H1 (cell line): ENCODE measurements at regions not wholly inside any gene's neighbourhood (a gene's known extent, or its start where the extent isn't known, plus 50 kb on each side); places are given as distances from the start of the nearest gene placed in this dataset.

ENCODE experiments used
- CTCF ChIA-PET: fragments of 300-600 bp; sonication (Branson Sonifier 250); formaldehyde crosslinking; loops from one replicate; lab custom pipeline; 2021; ENCODE audit not compliant: partially characterized antibody; lab: Charles Lee
- POLR2A ChIA-PET: fragments of 300-600 bp; sonication (Branson Sonifier 250); formaldehyde crosslinking; loops from one replicate; lab custom pipeline; 2021; ENCODE audit warnings: inconsistent platforms; ENCODE audit not compliant: partially characterized antibody; lab: Charles Lee
- DNase-seq, 2 experiments: peaks; one replicate each; pipeline versions ENCODE4 v3.0.0 to v3.0.0-alpha.2; 2010 to 2022; ENCODE audit warnings: low spot score in 2 of 2, low read depth in 1 of 2, mixed read lengths in 1 of 2
- FAIRE-seq: peaks from 2 replicates; lab custom pipeline; 2011; peaks lifted over from hg19 to GRCh38; lab: Jason Lieb, UNC
- H2AFZ ChIP-seq: 2 replicates; pipeline ENCODE4 v1.8.1; 2012; ENCODE audit warnings: low read length, inconsistent platforms
- H2AK5ac ChIP-seq: 2 replicates; pipeline ENCODE4 v1.6.1; 2013; ENCODE audit warnings: low read depth, low read length
- H2BK120ac ChIP-seq: replicated peaks from 2 replicates; pipeline ENCODE3; 2013; ENCODE audit warnings: low read depth, low read length, inconsistent platforms
- H2BK12ac ChIP-seq: 2 replicates; pipeline ENCODE4 v1.6.1; 2013; ENCODE audit warnings: low read depth, low read length
- H2BK15ac ChIP-seq: 2 replicates; pipeline ENCODE4 v1.6.1; 2013; ENCODE audit warnings: low read length
- H2BK20ac ChIP-seq: 2 replicates; pipeline ENCODE4 v1.6.1; 2013; ENCODE audit warnings: low read length
- H2BK5ac ChIP-seq: 2 replicates; pipeline ENCODE4 v1.6.1; 2013; ENCODE audit warnings: low read depth, low read length
- H3K14ac ChIP-seq: 2 replicates; pipeline ENCODE4 v1.6.1; 2013; ENCODE audit warnings: inconsistent platforms; ENCODE audit not compliant: insufficient read length
- H3K18ac ChIP-seq: 2 replicates; pipeline ENCODE4 v1.6.1; 2013; ENCODE audit warnings: low read length; ENCODE audit errors: extremely low read depth
- H3K23ac ChIP-seq: 2 replicates; pipeline ENCODE4 v1.6.1; 2013; ENCODE audit warnings: inconsistent platforms; ENCODE audit not compliant: insufficient read length
- H3K23me2 ChIP-seq: 2 replicates; pipeline ENCODE4 v1.6.1; 2013; ENCODE audit warnings: low read depth, low read length
- H3K27ac ChIP-seq: 2 replicates; pipeline ENCODE4 v1.6.1; 2011; ENCODE audit warnings: low read depth, low read length, inconsistent platforms
- H3K27me3 ChIP-seq, 4 experiments: replicated peaks in 1 of 4; 1 replicate in 1 of 4; 2 replicates in 3 of 4; pipeline versions ENCODE4 v1.6.1 to v1.8.1; 2011 to 2013; ENCODE audit warnings: low read length in 3 of 4, mild to moderate bottlenecking in 3 of 4, inconsistent platforms in 2 of 4, mixed read lengths in 2 of 4, moderate library complexity in 1 of 4; ENCODE audit not compliant: control insufficient read depth in 3 of 4, insufficient read depth in 3 of 4; ENCODE audit errors: extremely low read depth in 1 of 4
- H3K36me3 ChIP-seq, 4 experiments: 2 replicates each; pipeline versions ENCODE4 v1.6.1 to v1.8.1; 2011 to 2013; ENCODE audit warnings: mild to moderate bottlenecking in 4 of 4, low read length in 3 of 4, moderate library complexity in 2 of 4, control low read depth in 1 of 4, inconsistent platforms in 1 of 4; ENCODE audit not compliant: insufficient read depth in 4 of 4, control insufficient read depth in 2 of 4
- H3K4ac ChIP-seq: replicated peaks from 2 replicates; pipeline ENCODE3; 2013; ENCODE audit warnings: low read length, low read depth, mixed read lengths, inconsistent platforms; ENCODE audit not compliant: insufficient read length
- H3K4me1 ChIP-seq, 4 experiments: replicated peaks in 1 of 4; 1 replicate in 1 of 4; 2 replicates in 3 of 4; pipeline versions ENCODE4 v1.6.1 to v1.8.1; 2011 to 2013; ENCODE audit warnings: low read length in 3 of 4, inconsistent platforms in 2 of 4, mixed read lengths in 1 of 4; ENCODE audit not compliant: insufficient read depth in 4 of 4, control insufficient read depth in 3 of 4
- H3K4me2 ChIP-seq, 2 experiments: 2 replicates each; pipeline versions ENCODE4 v1.6.1 to v1.8.1; 2011 to 2013; ENCODE audit warnings: low read depth in 2 of 2, low read length in 2 of 2, control low read depth in 1 of 2, inconsistent platforms in 1 of 2, mild to moderate bottlenecking in 1 of 2; ENCODE audit not compliant: insufficient read depth in 1 of 2
- H3K4me3 ChIP-seq, 4 experiments: fragments of 200-600, 300-600 bp in 1 of 4; sonication (generic), shearing (Covaris generic), sonication (Bioruptor Twin) in 1 of 4; 2 replicates each; pipeline versions ENCODE4 v1.5.1 to v1.8.1; 2011 to 2016; ENCODE audit warnings: low read length in 4 of 4, low read depth in 3 of 4, control low read depth in 2 of 4, inconsistent platforms in 2 of 4, mild to moderate bottlenecking in 2 of 4, mixed read lengths in 1 of 4, moderate library complexity in 1 of 4; ENCODE audit not compliant: insufficient read depth in 2 of 4; ENCODE audit errors: extremely low read depth in 1 of 4
- H3K56ac ChIP-seq: replicated peaks from 2 replicates; pipeline ENCODE3; 2013; ENCODE audit warnings: low read depth, mild to moderate bottlenecking, mixed read lengths, low read length, inconsistent platforms; ENCODE audit not compliant: insufficient read length
- H3K79me1 ChIP-seq: 2 replicates; pipeline ENCODE4 v1.6.1; 2013; ENCODE audit warnings: low read depth, low read length, control low read depth
- H3K79me2 ChIP-seq, 2 experiments: 2 replicates each; pipeline versions ENCODE4 v1.6.1 to v1.8.1; 2012 to 2013; ENCODE audit warnings: low read length in 2 of 2, mild to moderate bottlenecking in 2 of 2, inconsistent platforms in 1 of 2; ENCODE audit not compliant: insufficient read depth in 2 of 2, control insufficient read depth in 1 of 2
- H3K9ac ChIP-seq, 4 experiments: replicated peaks in 1 of 4; 1 replicate in 1 of 4; 2 replicates in 3 of 4; pipeline versions ENCODE4 v1.6.1 to v1.8.1; 2011 to 2013; ENCODE audit warnings: low read depth in 3 of 4, low read length in 3 of 4, control low read depth in 2 of 4, mild to moderate bottlenecking in 2 of 4, moderate library complexity in 2 of 4, inconsistent platforms in 1 of 4; ENCODE audit errors: extremely low read depth in 1 of 4
- H3K9me3 ChIP-seq, 2 experiments: 2 replicates each; pipeline versions ENCODE4 v1.6.1 to v1.8.1; 2012 to 2013; ENCODE audit warnings: mild to moderate bottlenecking in 2 of 2, moderate library complexity in 2 of 2, control low read depth in 1 of 2, inconsistent platforms in 1 of 2, low read depth in 1 of 2, low read length in 1 of 2, mixed read lengths in 1 of 2; ENCODE audit not compliant: insufficient read depth in 2 of 2
- H4K20me1 ChIP-seq, 2 experiments: replicated peaks in 1 of 2; 2 replicates each; pipeline versions ENCODE3 to v1.8.1; 2011 to 2013; ENCODE audit warnings: inconsistent platforms in 2 of 2, low read length in 2 of 2, mild to moderate bottlenecking in 1 of 2; ENCODE audit not compliant: insufficient read depth in 2 of 2, control insufficient read depth in 1 of 2
- H4K5ac ChIP-seq: 2 replicates; pipeline ENCODE4 v1.6.1; 2013; ENCODE audit warnings: low read length, low read depth, mixed read lengths, inconsistent platforms; ENCODE audit not compliant: insufficient read length
- H4K8ac ChIP-seq: 2 replicates; pipeline ENCODE4 v1.8.0; 2013; ENCODE audit warnings: mild to moderate bottlenecking, moderate library complexity, low read length, inconsistent platforms; ENCODE audit not compliant: insufficient read depth; ENCODE audit errors: extremely low read depth
- H4K91ac ChIP-seq: replicated peaks from 2 replicates; pipeline ENCODE3; 2013; ENCODE audit warnings: low read length, mixed read lengths, inconsistent platforms; ENCODE audit not compliant: insufficient read length
- E2F6 ChIP-seq: IDR thresholded peaks from 2 replicates; pipeline ENCODE4 v1.6.1; 2012; ENCODE audit warnings: inconsistent platforms
- EP300 ChIP-seq, 2 experiments: IDR thresholded peaks; 1 replicate in 1 of 2; 2 replicates in 1 of 2; pipeline ENCODE4 v1.6.1; 2011 to 2012; ENCODE audit warnings: low read depth in 2 of 2, low read length in 2 of 2, mild to moderate bottlenecking in 2 of 2, borderline replicate concordance in 1 of 2, inconsistent platforms in 1 of 2, moderate library complexity in 1 of 2
- EZH2 ChIP-seq: fragments of 200-600 bp; sonication (generic); IDR thresholded peaks from 2 replicates; pipeline ENCODE4 v1.7.1; 2012; ENCODE audit warnings: low read depth, mild to moderate bottlenecking, moderate library complexity, low read length, inconsistent platforms; ENCODE audit not compliant: severe bottlenecking
- FOSL1 ChIP-seq: IDR thresholded peaks from 2 replicates; pipeline ENCODE4 v1.6.1; 2011; ENCODE audit warnings: mild to moderate bottlenecking, low read depth, low read length, moderate library complexity; ENCODE audit not compliant: insufficient read depth
- HDAC6 ChIP-seq: IDR thresholded peaks from one replicate; pipeline ENCODE4 v1.7.1; 2012; ENCODE audit warnings: low read depth, mild to moderate bottlenecking, inconsistent platforms, low read length, moderate library complexity
- JUN ChIP-seq: IDR thresholded peaks from 2 replicates; pipeline ENCODE4 v1.6.1; 2011; ENCODE audit warnings: low read depth, mild to moderate bottlenecking, improper control_type of control experiment, low read length
- KDM5A ChIP-seq: fragments of 200-600 bp; IDR thresholded peaks from 2 replicates; pipeline ENCODE4 v1.7.1; 2012; ENCODE audit warnings: mild to moderate bottlenecking, low read length, inconsistent platforms, mixed read lengths
- NRF1 ChIP-seq: IDR thresholded peaks from 2 replicates; pipeline ENCODE4 v1.6.1; 2011; ENCODE audit warnings: mild to moderate bottlenecking, low read depth, low read length, improper control_type of control experiment
- RAD21 ChIP-seq, 2 experiments: IDR thresholded peaks in 1 of 2; conservative IDR thresholded peaks in 1 of 2; 2 replicates each; pipeline ENCODE4 v1.6.1; 2011; ENCODE audit warnings: low read depth in 2 of 2, low read length in 2 of 2, improper control_type of control experiment in 1 of 2, inconsistent platforms in 1 of 2, mild to moderate bottlenecking in 1 of 2, moderate library complexity in 1 of 2
- RNF2 ChIP-seq: fragments of 200-900, 300-1000 bp; sonication (generic); IDR thresholded peaks from 2 replicates; pipeline ENCODE4 v1.7.1; 2016; ENCODE audit warnings: borderline replicate concordance, low read depth, mild to moderate bottlenecking, antibody characterized with exemption, low read length; ENCODE audit not compliant: poor library complexity, severe bottlenecking; ENCODE audit errors: missing control alignments
- SIRT6 ChIP-seq: IDR thresholded peaks from one replicate; pipeline ENCODE4 v1.7.1; 2012; ENCODE audit warnings: low read length, inconsistent platforms
- SRF ChIP-seq: IDR thresholded peaks from 2 replicates; pipeline ENCODE4 v1.6.1; 2011; ENCODE audit warnings: mild to moderate bottlenecking, low read depth, low read length, moderate library complexity
- SUZ12 ChIP-seq: fragments of 200-600 bp; sonication (generic); IDR thresholded peaks from 2 replicates; pipeline ENCODE4 v1.6.1; 2012; ENCODE audit warnings: mild to moderate bottlenecking, inconsistent platforms, low read length, moderate library complexity, mixed read lengths
- TAF7 ChIP-seq: optimal IDR thresholded peaks from 2 replicates; pipeline ENCODE3; 2011; ENCODE audit warnings: low read depth, mild to moderate bottlenecking, inconsistent platforms, low read length, moderate library complexity, borderline replicate concordance
- WGBS, 2 experiments: shearing (Covaris generic) in 1 of 2; methylation state at CpG; one replicate each; pipeline versions ENCODE4 v1.1.6 to v1.1.7; 2013 to 2015; ENCODE audit warnings: low lambda C conversion rate in 2 of 2, mixed read lengths in 2 of 2, inconsistent platforms in 1 of 2, low coverage in 1 of 2, missing lambda C conversion rate in 1 of 2; ENCODE audit not compliant: insufficient replicate concordance in 2 of 2, insufficient coverage in 1 of 2, insufficient read length in 1 of 2; ENCODE audit errors: extremely low coverage in 1 of 2, missing lambda C conversion rate in 1 of 2; 5-methylcytosine and 5-hydroxymethylcytosine counted together

- no peak for FAIRE-seq
- Histone ChIP-seq H4K20me1 (no peaks in the 10 kb centered on the region), H3K4me2 (no peak overlapping the region)
- TF ChIP-seq E2F6, result no peak
- no peak for TF ChIP-seq EZH2
- no peak for TF ChIP-seq EP300 (IDR thresholded peaks at IDR 0.05; ENCODE audit: borderline replicate concordance in 1 of 2, low read depth in 2 of 2, low read length in 2 of 2)
- no peak for TF ChIP-seq FOSL1
- no peak for TF ChIP-seq JUN
- no peak for TF ChIP-seq RAD21 (IDR thresholded peaks at IDR 0.05 in 1 of 2, conservative IDR thresholded peaks at IDR 0.05 in 1 of 2; ENCODE audit: low read depth in 2 of 2, low read length in 2 of 2)
- TF ChIP-seq SUZ12, result no peak
- no peak for TF ChIP-seq KDM5A
- TF ChIP-seq SIRT6, result no peak
- TF ChIP-seq NRF1, result no peak
- no peak for TF ChIP-seq TAF7
- no peak for TF ChIP-seq RNF2
- no peak for TF ChIP-seq HDAC6
- no peak for TF ChIP-seq SRF
These were observed 1381.8 kb downstream of the EFNA5 start for GRCh38 chr5:106288979-106289378.

More at GRCh38 chr5:106288979-106289378, 1381.8 kb downstream of the EFNA5 start:
- H2AK5ac ChIP-seq, result no peak overlapping the region
- no peaks in the 10 kb centered on the region for H3K27me3 ChIP-seq
- no peak overlapping the region for H4K8ac ChIP-seq
- no peak overlapping the region for H3K18ac ChIP-seq
- no peak overlapping the region for H3K4ac ChIP-seq
- no peak overlapping the region for H3K23ac ChIP-seq
- H3K27ac ChIP-seq, result no peak overlapping the region
- 95% methylated on average over 3 of the region's 3 CpGs; no CpG with 5 or more reads in 1 of the 2 experiments for WGBS, 2 experiments
- H3K4me1 ChIP-seq, result no peaks in the 10 kb centered on the region
- H3K79me2 ChIP-seq, result no peaks in the 10 kb centered on the region
- ChIA-PET CTCF (no interaction called here), POLR2A (no interaction called here)
- no peak overlapping the region for H2BK20ac ChIP-seq
- H4K91ac ChIP-seq, result no peak overlapping the region
- no peak overlapping the region for H3K9ac ChIP-seq
- H2BK120ac ChIP-seq, result no peak overlapping the region
- H3K14ac ChIP-seq, result no peak overlapping the region
- H2AFZ ChIP-seq, result no peak overlapping the region
- H2BK12ac ChIP-seq, result no peak overlapping the region
- DNase-seq, result no peak
- H4K5ac ChIP-seq, result no peak overlapping the region
- no peak overlapping the region for H2BK5ac ChIP-seq
- H3K79me1 ChIP-seq, result no peaks in the 10 kb centered on the region
- no peak overlapping the region for H2BK15ac ChIP-seq
- H3K9me3 ChIP-seq, result no peaks in the 10 kb centered on the region
- H3K36me3 ChIP-seq, result no peaks in the 10 kb centered on the region
- H3K23me2 ChIP-seq, result no peaks in the 10 kb centered on the region
- H3K56ac ChIP-seq, result no peak overlapping the region
- no peak overlapping the region for H3K4me3 ChIP-seq
